T-helper 1 cell (primary cell): ENCODE measurements at regions not wholly inside any gene's neighbourhood (a gene's known extent, or its start where the extent isn't known, plus 50 kb on each side); places are given as distances from the start of the nearest gene placed in this dataset.
"Not testable (repeated sequence)": the region's sequence is repeated elsewhere in the genome, so short reads cannot be mapped to it uniquely, and the experiment has no call there.

Experiments used
- DNase-seq, 5 donors: peaks; one replicate each; pipeline ENCODE4 v3.0.0-alpha.2; 2012 to 2020

DNA sequence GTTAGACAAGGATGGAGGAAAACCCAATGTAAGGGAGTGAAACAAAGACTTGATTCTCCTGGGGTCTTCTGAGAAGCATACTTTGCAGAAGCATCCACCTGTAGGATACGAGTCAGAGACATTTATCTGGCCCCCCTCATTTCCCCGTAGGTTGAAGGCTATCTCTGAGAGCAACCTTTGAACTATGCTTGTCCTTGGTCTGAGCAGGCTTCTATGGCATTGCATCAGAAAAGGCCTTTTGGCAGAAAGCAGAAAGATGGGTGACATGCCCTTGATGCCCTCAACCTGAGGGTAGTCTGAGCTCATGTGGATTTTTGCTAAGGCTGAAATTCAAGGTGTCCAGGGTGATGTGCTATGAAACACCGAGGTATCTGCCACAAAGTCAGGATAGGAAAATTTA lies 131.6 kb upstream of the SGO1 start:
- DNase-seq: no peak

DNA sequence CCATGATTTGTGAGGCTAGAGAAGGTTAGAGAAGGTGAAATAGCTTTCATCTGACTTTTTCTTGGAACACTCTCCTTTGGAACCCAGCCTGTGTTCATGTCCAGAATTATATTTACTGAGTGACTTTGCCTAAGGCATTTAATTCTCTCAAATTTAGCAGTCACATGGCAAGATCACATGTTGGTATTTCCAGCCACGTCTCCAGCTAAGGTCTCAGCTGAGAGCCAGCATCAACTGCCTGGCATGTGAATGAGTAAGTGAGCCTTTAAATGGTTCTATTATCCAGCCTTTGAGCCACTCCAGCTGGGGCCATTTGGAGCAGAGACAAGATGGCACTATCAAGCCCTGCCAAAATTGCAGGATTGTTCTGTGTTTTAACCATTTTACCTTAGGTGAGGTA lies 130.2 kb upstream of the SGO1 start:
- DNase-seq: no peak

DNA sequence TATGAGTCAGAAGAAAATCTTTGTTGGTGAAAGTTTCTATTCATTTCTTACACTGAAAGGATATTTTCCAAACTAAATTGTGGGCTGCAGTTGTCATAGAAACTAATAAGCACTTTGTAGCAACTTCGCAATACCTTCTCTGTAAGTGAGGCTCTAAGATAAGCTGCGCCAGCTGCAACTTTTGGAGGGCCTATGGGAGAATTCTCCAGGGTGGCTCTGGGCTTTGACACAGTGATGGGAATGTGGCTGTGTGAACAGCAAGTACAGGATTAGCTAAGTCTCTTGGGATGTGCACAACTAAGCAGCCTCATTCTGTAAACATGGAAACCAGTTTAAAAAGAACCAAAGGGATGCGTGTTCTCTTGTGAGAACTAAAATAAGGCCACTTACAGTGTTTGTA lies 124.6 kb upstream of the SGO1 start:
- no peak for DNase-seq

DNA sequence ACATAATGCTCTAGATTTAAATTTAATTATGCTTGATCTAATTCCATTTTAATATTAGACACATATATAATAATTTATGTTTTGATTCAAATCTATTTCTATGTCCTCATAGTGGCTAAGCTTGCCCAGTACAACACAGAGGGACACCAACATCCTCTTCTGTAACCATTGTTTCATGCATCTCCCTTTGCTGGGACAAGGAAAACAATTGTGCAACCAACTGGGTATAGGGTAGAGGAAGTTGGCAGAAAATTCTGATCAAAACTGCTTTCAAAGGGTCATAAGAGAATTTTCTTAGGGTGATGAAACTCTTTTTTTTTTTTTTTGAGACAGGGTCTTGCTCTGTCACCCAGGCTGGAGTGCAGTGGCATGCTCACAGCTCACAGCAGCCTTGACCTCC lies 121.4 kb upstream of the SGO1 start:
- DNase-seq: no peak

DNA sequence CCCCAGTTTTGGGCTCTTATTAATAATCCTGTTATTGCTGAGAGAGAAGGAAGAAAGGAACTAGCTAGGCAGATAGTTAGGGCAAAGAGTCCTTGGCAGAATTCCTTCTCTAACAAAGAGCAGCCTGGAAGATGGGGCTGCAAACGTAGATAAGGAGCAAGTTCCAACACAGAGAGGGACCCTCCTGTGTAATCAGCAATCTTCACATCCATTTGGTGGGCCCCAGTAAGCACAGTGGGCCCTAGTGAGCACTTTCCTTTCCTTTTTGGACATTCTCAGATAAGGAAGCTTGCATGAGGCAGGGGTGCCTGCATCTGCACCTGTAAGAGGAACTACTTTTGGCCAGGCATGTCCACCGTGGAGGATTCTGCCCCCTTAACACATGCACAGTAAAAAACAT lies 119.6 kb upstream of the SGO1 start:
- DNase-seq: no peak

DNA sequence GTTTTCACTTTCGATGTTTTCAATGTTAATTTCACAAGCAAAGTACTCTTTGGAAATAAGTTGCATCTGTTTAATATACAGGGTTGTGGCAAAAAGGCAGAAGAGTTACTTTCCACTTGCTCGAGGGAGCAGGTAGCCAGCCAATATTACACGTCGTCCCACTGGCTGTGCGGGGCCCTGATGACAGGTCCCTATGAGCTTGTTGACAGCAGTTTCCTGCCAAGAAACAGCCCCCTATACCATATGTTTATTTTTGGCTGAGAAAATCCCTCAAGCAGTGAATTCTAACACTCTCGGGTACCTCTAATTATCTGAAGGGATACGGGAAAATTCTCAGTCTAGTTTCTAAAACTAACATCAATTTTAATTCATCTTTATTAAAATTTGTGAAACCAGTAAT lies 116.8 kb upstream of the SGO1 start:
- no peak for DNase-seq

DNA sequence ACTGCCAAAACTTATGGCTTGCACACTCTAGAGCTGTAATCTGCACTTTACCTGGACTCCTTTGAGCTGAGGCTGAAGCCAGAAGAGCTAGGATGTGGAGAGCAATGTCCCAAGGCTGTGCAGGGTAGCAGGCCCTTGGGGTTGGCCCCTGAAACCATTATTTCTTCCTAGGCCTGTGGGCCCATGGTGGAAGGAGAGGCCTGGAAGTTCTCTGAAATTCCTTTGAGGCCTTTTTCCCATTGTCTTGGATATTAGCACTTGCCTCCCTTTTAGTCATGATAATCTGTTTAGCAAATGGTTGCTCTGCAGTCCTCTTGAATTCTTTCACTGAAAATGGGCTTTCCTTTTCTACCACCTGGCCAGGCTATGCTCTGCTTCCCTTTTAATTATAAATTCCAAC lies 102.0 kb upstream of the SGO1 start:
- DNase-seq: no peak

DNA sequence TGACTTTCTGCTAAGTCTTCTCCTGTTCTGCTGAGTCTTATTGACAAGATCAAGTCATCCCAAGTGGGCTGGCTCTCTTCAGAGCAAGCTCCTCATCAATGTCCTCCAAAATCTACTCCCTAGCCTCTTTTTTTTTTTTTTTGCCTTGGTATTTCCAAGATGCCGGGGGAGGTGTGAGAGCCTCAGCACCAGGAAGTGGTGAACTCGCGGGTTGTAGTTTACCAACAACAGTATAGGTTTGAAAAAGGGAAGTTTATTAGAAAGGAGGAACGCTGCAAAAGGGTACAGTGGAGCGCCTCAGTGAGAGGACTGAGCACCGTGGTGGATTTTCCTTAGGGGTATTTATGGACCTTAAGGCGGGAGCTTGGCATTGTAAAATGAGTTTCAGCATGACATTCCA lies 94.3 kb upstream of the SGO1 start:
- DNase-seq: no peak

DNA sequence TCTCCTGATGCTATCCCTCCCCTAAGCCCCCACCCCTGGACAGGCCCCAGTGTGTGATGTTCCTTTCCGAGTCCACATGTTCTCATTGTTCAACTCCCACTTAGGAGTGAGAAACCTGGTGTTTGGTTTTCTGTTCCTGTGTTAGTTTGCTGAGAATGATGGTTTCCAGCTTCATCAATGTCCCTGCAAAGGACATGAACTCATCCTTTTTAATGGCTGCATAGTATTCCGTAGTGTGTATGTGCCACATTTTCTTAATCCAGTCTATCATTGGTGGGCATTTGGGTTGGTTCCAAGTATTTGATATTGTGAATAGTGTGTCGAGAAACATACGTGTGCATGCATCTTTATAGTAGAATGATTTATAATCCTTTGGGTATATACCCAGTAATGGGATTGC lies 80.0 kb upstream of the SGO1 start:
- not testable (repeated sequence) for DNase-seq

DNA sequence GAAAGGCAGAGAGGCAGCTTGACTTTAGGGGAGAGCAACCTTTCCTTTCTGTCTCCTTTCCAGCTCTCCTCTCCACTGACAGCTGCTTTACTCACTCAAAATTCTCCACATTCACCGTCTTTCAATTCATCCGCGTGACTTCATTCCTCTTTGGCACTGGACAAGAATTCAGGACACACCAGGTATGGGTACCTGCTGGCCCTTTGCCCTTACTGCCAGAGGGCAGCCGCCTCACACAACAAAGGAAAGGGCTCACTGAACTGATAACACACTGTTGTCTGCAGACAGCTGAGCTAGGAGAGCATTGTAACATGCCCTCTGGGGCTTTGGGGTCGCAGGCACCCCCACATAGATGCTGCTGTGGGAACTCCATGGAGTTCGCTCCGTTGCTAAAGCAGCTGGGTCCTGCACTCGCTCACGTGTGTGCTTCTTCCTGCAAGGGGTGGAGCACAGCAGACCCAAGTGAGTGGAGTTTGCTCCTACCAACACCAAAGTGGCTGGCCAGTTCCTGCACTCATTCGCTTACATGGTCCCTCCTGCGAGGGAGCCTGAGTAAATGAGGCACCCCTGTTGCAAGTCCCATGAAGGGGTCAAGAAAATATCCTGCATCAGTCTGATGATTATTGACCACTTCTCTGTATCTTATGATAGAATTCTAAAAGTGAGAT lies 79.0 kb upstream of the SGO1 start:
- no peak for DNase-seq

DNA sequence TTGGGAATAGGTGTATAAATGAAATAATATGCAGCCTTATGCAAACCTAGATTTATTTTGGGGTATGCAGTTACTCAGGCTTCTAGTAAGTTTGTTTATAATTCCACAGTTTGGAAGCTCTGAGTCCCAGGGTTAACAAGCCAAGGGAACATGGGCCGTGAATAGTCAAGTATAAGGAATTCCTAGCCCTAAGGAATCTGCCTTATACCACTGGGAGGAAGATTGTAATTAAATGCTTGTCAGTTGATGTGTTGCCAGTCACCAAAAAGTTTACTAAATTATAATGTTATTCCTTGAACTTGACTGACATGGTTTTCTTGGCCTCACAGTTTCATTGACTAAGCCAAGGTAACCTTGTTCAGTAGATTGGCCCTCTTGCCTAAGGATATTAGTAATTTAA lies 72.4 kb upstream of the SGO1 start:
- no peak for DNase-seq

DNA sequence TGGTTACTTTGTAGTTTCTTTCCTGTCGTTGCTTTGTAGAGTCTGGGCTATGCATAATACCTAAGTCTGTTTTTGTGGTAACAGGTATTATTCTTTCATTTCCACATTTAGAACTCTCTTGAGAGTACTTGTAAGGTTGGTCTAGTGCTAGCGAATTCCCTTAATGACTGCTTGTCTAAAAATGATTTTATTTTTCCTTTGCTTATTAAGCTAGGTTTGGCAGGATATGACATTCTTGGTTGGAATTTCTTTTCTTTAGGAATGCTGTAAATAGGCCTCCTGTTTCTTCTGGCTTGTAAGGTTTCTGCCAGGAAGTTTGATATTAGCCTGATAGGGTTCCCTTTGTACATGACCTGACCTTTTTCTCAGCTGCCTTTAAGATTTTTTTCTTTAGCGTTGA lies 70.1 kb upstream of the SGO1 start:
- no peak for DNase-seq

DNA sequence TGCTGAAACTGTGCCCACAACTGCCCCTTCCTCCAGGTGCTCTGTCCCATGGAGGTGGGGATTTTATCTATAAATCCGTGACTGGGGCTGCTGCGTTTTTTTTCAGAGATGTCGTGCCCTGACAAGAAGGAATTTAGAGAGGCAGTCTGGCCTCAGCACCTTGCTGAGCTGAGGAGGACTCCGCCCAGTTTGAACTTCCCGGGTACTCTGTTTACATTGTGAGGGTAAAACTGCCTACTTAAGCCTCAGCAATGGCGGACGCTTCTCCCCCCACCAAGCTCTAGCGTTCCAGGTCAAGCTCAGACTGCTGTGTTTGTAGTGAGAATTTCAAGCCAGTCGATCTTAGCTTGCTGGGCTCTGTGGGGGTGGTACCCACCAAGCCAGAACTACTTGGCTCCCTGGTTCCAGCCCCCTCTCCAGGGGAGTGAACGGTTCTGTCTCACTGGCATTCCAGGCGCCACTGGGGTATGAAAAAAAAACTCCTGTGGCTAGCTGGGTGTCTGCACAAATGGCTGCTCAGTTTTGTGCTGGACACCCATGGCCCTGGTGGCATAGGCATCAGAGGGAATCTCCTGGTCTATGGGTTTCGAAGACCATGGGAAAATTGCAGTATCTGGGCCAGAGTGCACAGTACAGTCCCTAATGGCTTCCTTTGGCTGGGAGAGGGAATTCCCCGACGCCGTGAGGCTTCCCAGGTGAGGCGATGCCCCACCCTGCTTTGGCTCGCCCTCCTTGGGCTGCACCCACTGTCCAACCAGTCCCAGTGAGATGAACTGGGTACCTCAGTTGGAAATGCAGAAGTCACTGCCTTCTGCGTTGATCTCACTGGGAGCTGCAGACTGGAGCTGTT lies 68.5 kb upstream of the SGO1 start:
- DNase-seq: no peak

DNA sequence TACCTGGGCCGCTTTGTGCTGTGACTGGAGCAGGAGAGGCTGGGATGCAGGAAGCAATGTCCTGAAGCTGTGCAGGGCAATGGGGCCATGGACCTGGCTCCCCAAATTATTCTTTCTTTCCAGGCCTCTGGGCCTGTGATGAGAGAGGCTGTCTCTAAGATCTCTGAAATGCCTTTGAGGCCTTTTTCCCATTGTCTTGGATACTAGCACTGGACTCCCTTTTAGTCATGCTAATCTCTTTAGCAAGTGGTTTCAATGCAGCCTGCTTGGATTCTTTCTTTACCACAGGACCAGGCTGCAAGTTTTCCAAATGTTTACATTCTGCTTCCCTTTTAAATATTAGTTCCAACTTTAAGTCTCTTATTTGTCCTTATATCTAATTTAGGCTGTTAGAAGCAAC lies 64.8 kb upstream of the SGO1 start:
- DNase-seq: no peak

DNA sequence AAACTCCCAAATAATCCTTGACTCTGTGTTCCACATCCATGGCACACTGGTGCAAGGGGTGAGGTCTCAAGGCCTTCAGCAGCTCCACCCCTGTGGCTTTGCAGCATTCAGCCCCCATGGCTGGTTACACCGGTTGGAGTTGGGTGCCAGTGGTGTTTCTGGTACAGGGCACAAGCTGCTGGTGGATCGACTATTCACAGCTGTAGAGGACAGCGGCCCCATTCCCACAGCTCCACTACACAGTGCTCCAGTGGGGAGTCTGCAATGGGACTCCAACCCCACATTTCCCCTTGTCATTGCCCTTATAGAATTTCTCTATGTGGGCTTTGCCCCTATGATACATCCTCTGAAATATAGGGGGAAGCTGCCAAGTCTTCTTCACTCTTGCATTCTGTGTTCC lies 64.3 kb upstream of the SGO1 start:
- DNase-seq: no peak

DNA sequence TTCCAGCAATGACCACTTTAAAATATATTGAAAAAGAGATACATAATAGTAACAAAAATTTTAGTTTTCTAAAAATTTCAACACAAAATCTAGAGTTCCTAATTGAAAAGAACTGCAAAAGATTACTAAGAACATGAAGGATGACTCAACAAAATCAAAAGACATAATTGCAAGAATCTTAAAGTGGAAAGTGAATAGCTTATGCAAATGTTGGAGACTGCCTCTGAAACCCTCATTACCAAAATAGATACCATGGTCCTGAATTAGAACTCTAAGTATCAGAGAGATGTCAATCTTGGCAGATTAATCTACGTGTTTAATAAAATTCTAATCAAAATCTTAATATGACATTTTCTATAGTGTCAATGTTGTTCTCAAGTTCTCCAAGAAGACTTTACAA lies 60.7 kb upstream of the SGO1 start:
- no peak for DNase-seq

DNA sequence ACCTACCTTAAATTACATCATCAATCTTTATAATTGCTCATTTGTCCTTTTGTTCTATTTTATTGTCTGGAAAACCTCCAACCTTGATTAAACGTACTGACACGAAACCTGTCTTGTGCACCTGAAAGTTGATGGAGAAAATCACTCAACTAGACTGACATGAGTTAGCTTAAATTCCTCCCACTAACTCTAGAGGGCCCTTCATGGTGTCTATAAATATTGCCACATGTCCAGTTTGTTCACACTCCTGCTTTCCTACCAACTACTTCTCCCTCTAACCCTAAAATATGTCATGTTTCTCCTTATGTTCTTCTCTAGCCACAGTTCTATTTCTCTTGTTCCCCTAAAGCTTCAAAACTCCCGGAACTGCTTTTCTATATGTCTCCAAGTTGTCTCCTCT lies 59.8 kb upstream of the SGO1 start:
- DNase-seq: no peak

DNA sequence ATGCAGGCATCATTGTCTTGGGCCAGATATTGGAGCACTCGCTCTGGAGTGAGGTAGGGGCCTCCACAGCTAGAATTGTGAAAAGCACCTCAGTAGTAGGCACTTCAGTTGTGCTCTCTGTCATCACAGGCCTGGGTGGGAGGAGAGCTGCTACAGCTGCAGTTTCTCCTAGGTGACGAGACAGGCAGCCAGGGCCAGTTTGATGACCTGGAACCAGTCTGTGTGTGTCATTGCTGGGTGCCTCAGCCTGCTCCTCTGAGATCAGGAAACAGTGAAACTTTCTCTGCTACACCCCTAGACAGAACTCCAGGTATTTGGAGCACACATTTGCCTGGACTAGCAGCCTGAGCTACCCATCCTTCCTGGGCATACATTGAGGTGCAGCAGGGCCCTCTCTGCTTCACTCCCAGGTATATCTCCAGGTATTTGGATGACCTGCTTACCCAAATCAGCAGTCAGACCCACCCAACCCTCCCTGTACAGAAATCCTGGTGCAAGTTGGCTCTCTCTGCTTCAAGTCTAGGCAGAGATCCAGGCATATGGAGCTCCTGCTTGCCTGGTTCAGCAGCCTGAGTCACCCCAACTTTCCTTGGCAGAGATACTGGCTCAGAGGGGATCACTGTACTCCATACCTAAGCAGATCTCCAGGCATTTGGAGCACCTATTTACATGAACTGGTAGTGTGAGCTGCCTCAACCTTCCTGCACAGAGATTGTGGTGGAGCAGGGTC lies 54.3 kb upstream of the SGO1 start:
- DNase-seq: no peak

DNA sequence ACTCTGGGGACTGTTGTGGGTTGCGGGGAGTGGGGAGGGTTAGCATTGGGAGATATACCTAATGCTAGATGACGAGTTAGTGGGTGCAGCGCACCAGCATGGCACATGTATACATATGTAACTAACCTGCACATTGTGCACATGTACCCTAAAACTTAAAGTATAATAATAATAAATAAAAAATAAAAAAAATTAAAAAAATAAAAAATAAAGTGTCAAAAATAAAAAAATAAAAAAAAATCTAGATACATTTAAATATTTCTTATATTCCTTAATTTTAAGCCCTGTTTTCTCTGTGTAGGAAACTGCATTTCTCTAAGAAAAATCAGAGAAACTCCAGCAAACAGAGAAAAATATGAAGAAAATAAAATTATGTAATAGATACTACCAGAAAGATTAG lies 52.2 kb upstream of the SGO1 start:
- DNase-seq: not testable (repeated sequence)

DNA sequence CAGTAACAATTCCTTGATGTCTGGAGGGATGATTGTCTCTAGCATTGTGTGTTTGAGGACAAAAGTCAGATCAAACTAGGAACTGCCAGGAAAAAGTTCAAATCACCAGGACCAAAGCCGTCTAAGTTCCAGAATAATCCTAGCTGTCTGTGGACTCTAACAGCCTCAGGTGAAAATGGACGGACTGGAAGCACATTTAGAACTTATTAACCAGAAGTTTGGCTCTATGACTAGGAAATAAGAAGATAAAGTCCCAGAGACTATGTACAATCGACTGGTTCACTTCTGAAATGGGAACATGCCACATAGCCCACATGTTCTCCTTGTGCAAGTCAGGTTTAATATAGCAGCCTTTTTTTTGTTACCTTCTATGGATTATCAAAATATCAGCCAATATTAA lies 50.6 kb upstream of the SGO1 start:
- DNase-seq: no peak
